Bone marrow (tissue), 2 donors: ENCODE measurements at regions not wholly inside any gene's neighbourhood (a gene's known extent, or its start where the extent isn't known, plus 50 kb on each side); places are given as distances from the start of the nearest gene placed in this dataset.
"Not testable (repeated sequence)": the region's sequence is repeated elsewhere in the genome, so short reads cannot be mapped to it uniquely, and the experiment has no call there.

Source experiments
- DNase-seq, 2 donors: peaks; one replicate each; lab custom pipeline; 2025; lab: John Stamatoyannopoulos, UW

- no peak for DNase-seq
Measured at GRCh38 chr12:25424211-25424731, 128.8 kb downstream of the LMNTD1 start.

- no peak for DNase-seq
Measured at GRCh38 chr12:25423355-25424050, 129.6 kb downstream of the LMNTD1 start.

GRCh38 chr12:25422241-25422640 is 130.8 kb downstream of the LMNTD1 start:
- no peak for DNase-seq

DNA sequence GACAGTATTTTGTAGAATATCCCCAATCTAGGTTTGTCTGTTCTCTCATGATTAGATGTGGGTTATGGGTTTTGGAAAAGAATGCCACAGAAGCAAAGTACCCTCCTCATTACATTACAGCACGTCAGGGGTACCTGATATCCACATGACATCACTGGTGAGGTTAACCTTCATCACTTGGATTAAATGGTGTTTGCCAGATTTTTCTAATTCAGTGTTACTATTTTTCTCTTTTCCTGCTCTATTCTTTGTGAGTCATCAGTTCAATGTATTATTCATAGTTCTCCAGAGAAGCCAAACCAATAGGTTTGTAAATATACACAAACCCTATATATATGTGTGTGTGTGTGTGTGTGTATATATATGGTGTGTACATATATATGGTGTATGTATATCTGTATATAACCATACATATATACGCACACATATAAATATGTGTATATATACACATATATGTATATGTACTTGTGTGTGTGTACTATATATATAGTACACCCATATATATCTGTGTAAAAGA is 131.4 kb downstream of the LMNTD1 start:
- DNase-seq: no peak

DNA sequence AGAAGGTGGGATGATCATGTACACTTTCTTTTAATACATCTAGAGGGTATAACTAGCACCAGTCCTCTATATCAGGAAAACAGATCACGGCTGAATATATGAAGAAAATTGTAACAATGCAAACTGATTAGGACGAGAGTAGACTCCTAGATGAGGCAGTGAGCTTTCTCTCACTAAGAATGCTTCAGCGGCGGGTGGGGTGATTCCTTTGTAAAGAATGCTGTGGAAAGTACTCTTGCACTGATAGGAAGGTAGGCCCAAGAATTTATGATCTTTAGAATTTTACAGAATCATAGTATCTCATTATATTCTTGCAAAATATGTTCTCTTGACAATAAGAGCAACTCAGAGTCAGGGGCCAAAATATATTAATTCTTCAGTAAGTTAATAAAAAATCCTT is 133.0 kb downstream of the LMNTD1 start:
- DNase-seq: no peak

DNA sequence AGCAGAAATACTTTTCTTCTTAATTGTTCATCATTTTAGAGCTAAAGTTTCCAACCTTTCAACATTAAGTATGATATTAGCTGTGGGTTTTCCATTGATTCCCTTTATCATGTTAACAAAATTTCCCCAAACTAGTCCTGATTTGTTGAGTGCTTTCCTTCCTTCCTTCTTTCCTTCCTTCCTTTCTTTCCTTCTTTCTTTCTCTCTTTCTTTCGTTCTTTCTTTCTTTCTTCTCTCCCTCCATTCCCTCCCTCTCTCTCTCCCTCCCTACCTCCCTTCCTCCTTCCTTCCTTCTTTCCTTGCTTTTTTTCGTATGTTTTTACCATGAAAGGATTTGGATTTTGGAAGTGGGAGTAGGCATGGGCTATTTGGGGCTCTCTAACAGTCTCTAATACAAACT is 133.5 kb downstream of the LMNTD1 start:
- no peak for DNase-seq

GRCh38 chr12:25417071-25417470 is 136.0 kb downstream of the LMNTD1 start:
- no peak for DNase-seq

- DNase-seq: no peak
Measured at GRCh38 chr12:25416516-25416915, 136.6 kb downstream of the LMNTD1 start.

DNA sequence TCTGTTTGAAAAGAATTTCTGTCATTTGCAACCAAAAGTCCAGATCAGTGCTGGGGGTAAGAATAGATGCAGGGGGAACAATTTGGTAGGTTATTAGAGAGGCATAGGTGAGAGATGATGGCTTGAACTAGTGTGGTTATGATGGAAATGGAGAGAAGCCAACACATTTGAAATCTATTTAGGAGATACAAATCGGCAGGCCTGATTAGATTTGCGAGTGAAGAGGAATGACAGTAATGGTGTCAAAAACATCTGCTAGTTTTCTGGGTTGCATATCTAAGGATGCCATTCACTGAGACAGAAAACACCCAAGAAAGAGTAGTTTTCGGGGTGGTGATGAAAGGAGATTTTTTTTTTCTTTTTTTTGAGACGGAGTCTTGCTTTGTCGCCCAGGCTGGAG is 138.1 kb downstream of the LMNTD1 start:
- no peak for DNase-seq

GRCh38 chr12:25412735-25413134 is 140.3 kb downstream of the LMNTD1 start:
- no peak for DNase-seq

DNA sequence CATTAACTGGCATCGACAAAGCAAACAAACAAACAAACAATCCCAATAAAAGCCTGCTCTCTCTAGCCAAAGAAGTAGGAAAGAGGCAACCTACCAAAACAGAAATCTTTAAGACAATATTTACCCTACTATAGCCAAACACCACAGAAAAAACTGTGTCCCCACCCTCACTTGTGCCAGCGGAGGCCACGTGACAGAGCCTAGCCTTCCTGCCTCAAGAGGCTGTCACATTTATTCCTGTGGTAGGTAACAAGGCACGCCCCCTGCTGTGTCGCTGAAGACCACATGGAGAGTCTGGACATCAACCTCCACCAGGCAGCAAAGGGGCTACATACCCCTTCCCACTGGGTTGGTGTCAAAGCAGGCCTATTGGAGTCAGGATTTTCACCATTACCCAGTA is 148.1 kb downstream of the LMNTD1 start:
- DNase-seq: no peak

DNA sequence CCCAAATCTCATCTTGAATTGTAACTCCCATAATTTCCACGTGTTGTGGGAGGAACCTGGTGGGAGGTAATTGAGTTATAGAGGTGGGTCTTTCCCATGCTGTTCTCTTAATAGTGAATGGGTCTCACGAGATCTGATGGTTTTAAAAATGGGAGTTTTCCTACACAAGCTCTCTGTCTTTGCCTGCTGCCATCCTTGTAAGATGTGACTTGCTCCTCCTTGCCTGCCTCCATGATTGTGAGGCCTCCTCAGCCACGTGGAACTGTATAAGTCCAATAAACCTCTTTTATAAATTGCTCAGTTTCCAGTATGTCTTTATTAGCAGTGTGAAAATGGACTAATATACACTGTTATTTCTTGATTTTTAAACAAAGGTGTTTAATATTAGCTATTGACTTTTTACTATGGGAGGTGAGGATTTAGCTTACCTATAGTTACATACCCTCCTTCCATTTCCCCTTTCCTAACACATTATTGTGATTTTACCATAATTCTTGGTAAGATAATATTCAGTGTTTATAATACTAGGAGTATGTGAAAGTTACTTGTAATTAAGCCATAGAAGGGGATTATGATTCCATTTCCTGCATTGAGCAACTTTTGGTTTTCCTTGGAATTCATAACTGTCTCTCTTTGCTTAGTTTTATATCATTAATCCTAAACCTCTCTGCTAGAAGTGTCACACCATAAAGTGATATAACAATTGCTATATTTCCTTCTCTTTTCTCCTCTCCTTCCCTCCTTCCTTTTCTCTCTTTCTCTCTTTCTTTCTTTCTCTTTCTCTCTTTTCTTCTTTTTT is 151.0 kb upstream of the KRAS start:
- DNase-seq: no peak

DNA sequence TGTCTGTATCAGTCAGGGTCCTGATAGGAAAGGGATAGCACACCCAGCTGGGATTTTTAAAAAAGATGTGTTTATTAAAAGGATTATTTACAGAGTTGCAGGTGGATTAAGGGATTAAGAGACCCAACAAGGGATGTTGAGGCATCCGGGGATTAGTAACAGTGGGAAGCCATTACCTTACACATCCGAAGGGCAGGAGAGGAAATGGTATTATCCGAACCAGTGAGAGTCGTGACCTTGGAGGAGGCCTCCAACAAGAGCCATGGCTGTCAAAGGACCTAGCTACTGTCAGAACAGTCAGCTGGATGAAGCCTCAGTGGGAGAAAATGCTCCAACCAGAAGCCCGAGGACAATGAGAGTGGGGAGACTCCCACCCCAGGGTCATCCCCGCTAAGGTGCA is 146.3 kb upstream of the KRAS start:
- no peak for DNase-seq

GRCh38 chr12:25395227-25395626 is 144.5 kb upstream of the KRAS start:
- no peak for DNase-seq

- DNase-seq: not testable (repeated sequence)
Measured at GRCh38 chr12:25394775-25395174, 144.0 kb upstream of the KRAS start.

DNA sequence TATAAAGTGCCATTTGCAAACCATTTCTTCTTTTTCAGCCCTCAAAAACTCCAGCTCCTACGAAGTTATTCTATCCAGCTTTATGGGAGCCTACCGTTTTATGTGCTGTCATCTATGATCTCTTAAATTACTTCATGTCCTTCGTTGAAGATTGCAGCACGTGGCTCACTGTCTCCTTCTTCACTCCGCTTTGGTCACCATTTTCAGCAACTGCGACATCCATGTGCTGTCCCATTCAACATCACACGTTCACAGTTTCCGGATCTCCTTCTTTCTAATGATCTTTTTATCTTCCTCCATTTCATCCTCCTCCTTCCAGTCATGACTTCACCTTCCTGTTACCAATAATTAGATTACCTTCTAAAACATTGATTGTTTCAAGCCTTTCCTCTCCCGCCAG is 143.3 kb upstream of the KRAS start:
- no peak for DNase-seq

GRCh38 chr12:25391346-25391745 is 140.6 kb upstream of the KRAS start:
- not testable (repeated sequence) for DNase-seq

- no peak for DNase-seq
Measured at GRCh38 chr12:25388183-25388582, 137.5 kb upstream of the KRAS start.

DNA sequence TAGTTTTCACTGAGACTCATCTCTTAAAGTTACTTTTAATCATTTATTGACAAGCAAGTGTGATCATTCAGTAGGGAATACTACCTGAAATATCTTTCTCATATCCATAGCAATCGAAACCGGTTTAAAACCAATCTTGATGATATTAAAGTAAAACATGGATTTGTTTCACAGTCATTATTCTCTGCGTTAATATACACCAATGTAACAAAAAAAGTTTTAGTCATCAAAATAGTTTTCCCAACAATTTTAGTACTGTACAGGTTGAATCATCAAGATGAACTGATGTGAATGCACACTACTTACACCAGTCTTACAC is 137.0 kb upstream of the KRAS start:
- no peak for DNase-seq

DNA sequence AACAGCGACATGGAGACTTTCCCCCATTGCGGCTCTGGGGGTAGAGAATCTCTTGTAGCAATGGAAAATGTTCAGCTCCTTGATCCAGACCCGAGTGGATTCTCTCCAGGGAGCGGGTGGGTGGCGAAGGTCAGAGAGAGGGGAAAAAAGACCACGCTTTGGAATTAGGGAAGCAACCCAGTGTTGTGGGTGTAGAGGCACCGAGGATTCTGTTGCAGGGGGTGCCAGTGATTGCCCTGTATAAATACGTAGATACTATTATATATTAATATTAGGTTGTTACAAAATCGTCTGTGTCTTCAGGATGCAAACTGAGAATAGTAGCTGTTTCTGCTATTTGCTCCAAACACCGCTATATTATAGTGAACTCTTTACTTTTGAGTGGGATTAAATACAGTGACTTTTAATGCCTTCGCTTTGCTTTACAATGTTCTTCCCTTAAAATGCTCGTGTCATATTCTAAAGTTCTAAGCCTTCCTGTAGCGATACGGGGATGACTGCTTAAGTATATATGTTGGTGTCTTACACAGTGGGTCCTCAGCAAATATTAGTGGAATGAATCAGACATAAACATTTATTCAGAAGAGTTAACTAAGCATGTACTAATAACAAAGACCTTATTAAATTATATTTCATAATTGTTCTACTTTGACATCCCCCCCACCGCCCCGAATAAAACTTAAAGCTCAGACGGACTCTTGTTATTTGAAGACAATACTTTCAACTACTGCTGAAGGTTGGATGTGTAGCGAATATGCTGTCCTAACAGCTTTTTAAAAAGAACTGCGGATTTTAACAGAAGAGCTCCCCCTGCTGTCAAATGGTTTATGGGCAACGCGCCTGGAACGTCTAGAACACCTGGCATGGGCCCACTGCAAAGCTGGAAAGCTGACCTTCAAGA is 136.4 kb upstream of the KRAS start:
- DNase-seq: peak; percentile 54 to 81

DNA sequence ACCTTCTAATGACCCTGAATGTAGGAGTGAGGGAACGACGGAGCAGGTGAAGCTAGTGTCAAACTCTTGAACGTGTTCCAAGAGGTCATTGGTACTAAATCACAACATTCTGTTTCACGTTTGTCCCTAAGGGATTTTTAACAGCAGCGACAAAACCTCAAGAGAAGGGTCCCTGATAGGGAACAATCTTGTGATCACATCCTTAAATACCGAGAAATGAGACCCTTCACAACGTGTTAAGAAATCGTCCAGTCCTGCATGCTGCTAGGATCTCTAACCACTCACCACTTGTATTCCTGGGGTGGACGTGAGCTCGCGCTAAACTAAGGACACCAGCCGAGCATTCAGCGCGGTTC is 134.1 kb upstream of the KRAS start:
- DNase-seq: no peak
